Heart left ventricle (tissue), 16 donors: ENCODE measurements at regions not wholly inside any gene's neighbourhood (a gene's known extent, or its start where the extent isn't known, plus 50 kb on each side); places are given as distances from the start of the nearest gene placed in this dataset.

ENCODE experiments used
- ATAC-seq, 4 donors: fragments of 200-7000 bp; cut with Tn5 transposase; one replicate each; pipeline ENCODE4 v1.9.1; 2020 to 2022; ENCODE audit warnings: moderate library complexity in 4 of 4, mild to moderate bottlenecking in 3 of 4, moderate number of reproducible peaks in 1 of 4
- DNase-seq, 5 donors: peaks; one replicate each; pipeline ENCODE4 v3.0.0-alpha.2; 2020
- H3K27ac ChIP-seq, 12 donors: fragments of 200-600 bp; sonication (generic) in 4 of 12; one replicate each; pipeline versions ENCODE4 v1.5.0 to v1.8.0; 2016 to 2022; ENCODE audit warnings: mild to moderate bottlenecking in 2 of 12
- H3K27me3 ChIP-seq, 9 donors: fragments of 200-600 bp; sonication (generic) in 2 of 9; one replicate each; pipeline versions ENCODE4 v1.5.1 to v1.8.0; 2016 to 2022; ENCODE audit warnings: mild to moderate bottlenecking in 3 of 9
- H3K36me3 ChIP-seq, 9 donors: fragments of 200-600 bp; sonication (generic) in 2 of 9; one replicate each; pipeline versions ENCODE4 v1.5.0 to v1.8.0; 2018 to 2022; ENCODE audit warnings: mild to moderate bottlenecking in 2 of 9
- H3K4me1 ChIP-seq, 12 donors: fragments of 200-600 bp; sonication (generic) in 4 of 12; one replicate each; pipeline versions ENCODE4 v1.5.0 to v1.8.0; 2016 to 2022; ENCODE audit warnings: mild to moderate bottlenecking in 3 of 12
- H3K4me3 ChIP-seq, 12 donors: fragments of 200-600 bp; sonication (generic) in 4 of 12; one replicate each; pipeline versions ENCODE4 v1.5.0 to v1.8.0; 2017 to 2022; ENCODE audit warnings: mild to moderate bottlenecking in 9 of 12, moderate library complexity in 4 of 12
- H3K9me3 ChIP-seq, 12 donors: fragments of 200-600 bp; sonication (generic) in 4 of 12; one replicate each; pipeline versions ENCODE4 v1.5.0 to v1.8.0; 2016 to 2022; ENCODE audit warnings: mild to moderate bottlenecking in 1 of 12
- CTCF ChIP-seq, 12 donors: fragments of 200-600 bp; sonication (generic) in 4 of 12; IDR thresholded peaks; one replicate each; pipeline versions ENCODE4 v1.5.0 to v1.8.0; 2018 to 2022; ENCODE audit warnings: antibody characterized with exemption in 12 of 12, mild to moderate bottlenecking in 5 of 12
- POLR2A ChIP-seq, 2 donors: fragments of 450-650 bp; IDR thresholded peaks; one replicate each; pipeline ENCODE4 v1.6.1; 2017; ENCODE audit warnings: antibody characterized with exemption in 2 of 2, mild to moderate bottlenecking in 2 of 2, moderate library complexity in 2 of 2
- WGBS, 4 donors: extraction: QIAGEN DNeasy Blood & Tissue Kit in 2 of 4; methylation state at CpG; one replicate each; pipeline versions ENCODE4 v1.1.5 to v1.1.7; 2013 to 2018; 5-methylcytosine and 5-hydroxymethylcytosine counted together
- intact Hi-C, 10 donors: fragments of 100-400 bp; cut with DNase I; formaldehyde crosslinking; loops; one replicate each; pipeline versions ENCODE4 v1.11.1 to v1.14.2; 2022
- donor health status: ischemic (EF 13 %, LVEDD 7.1; RV severe dilation, severe dysfunction).
- donor health status: healthy with polysubstance abuse.
- donor health status: DM: no; HTN: yes; CAD: no.
- donor health status: DM: no; HTN: no; CAD: no.
- donor health status: ischemic (EF 25% LVEDD 6.9; RV normal size, moderate dysfunction).
- donor health status: ischemic (EF 25% LVEDD 5.7; RV mildly dilated, moderate dysfunction).
- donor health status: healthy.
- donor health status: DM: yes; HTN: yes; CAD: no.
- donor health status: ischemic (EF 35%, LVEDD 5.7; RV mildly dilated, moderate dysfunction).
- donor health status: nonischemic (EF 11% LVEDD 7.7; RV severe dilation, severe dysfunction).
- donor health status: DM: yes; HTN: yes; CAD: no.
- donor health status: PGD.
- donor health status: ischemic (EF 29% LVEDD 5.4; RV normal size, mild dysfunction).
- donor health status: nonischemic (EF 23%, LVEDD 6.1; RV moderate dilation, normal function).

GRCh38 chr4:55269470-55269869 lies 76.6 kb upstream of the SRD5A3 start:
- DNase-seq (no peak), ATAC-seq (no peak)
- no peak overlapping the region for H3K4me3 ChIP-seq
- H3K27me3 ChIP-seq, result no peaks in the 10 kb centered on the region
- H3K27ac ChIP-seq, result no peak overlapping the region
- intact Hi-C loops, result no loop called here
- whole genome bisulfite sequencing, 4 donors, result 63 to 84% (median 71%) methylated on average over 2 of the region's 2 CpGs
- H3K4me1 ChIP-seq, result peaks cover 0 to 6% (median 0%) of the 10 kb centered on the region in 12 donors
- no peak for TF ChIP-seq POLR2A (IDR thresholded peaks at IDR 0.05)
- H3K36me3 ChIP-seq, result no peaks in the 10 kb centered on the region
- H3K9me3 ChIP-seq, result no peaks in the 10 kb centered on the region

GRCh38 chr4:55269995-55270394 lies 76.0 kb upstream of the SRD5A3 start:
- Histone ChIP-seq H3K9me3 (no peaks in the 10 kb centered on the region), H3K4me3 (no peak overlapping the region), H3K36me3 (no peaks in the 10 kb centered on the region), H3K27me3 (no peaks in the 10 kb centered on the region), H3K27ac (no peak overlapping the region), H3K4me1 (peaks cover 0 to 6% (median 0%) of the 10 kb centered on the region in 12 donors)
- WGBS, 4 donors, result 35 to 48% (median 40%) methylated on average over 4 of the region's 4 CpGs
- ATAC-seq, result peak in 3 of 4 donors; percentile 28 to 84 (median 78)
- DNase-seq, result peak in 1 of 5 donors; percentile 19
- intact Hi-C loops, result loop anchor here in 1 of 10 donors (5.0 kb wide), 1 partner anchor 43 kb away; no protein-coding TSS in a partner anchor
- no peak for TF ChIP-seq POLR2A (IDR thresholded peaks at IDR 0.05)
- TF ChIP-seq CTCF (IDR thresholded peaks at IDR 0.05), result no peak

- no peak overlapping the region for H3K27ac ChIP-seq
- ATAC-seq (no peak), DNase-seq (no peak)
- TF ChIP-seq CTCF (IDR thresholded peaks at IDR 0.05), result no peak
- no peak for TF ChIP-seq POLR2A (IDR thresholded peaks at IDR 0.05)
- no peaks in the 10 kb centered on the region for H3K27me3 ChIP-seq
- WGBS, 4 donors, result 88 to 91% (median 90%) methylated on average over 2 of the region's 2 CpGs
- H3K4me1 ChIP-seq, result peaks cover 0 to 6% (median 0%) of the 10 kb centered on the region in 12 donors
- H3K36me3 ChIP-seq, result no peaks in the 10 kb centered on the region
- no peaks in the 10 kb centered on the region for H3K9me3 ChIP-seq
- no peak overlapping the region for H3K4me3 ChIP-seq
- intact Hi-C loops, result loop anchor here in 1 of 10 donors (5.0 kb wide), 1 partner anchor 43 kb away; no protein-coding TSS in a partner anchor
Measured at GRCh38 chr4:55270481-55270880, 75.6 kb upstream of the SRD5A3 start.

- WGBS, 4 donors, result 87 to 91% (median 90%) methylated on average over 2 of the region's 2 CpGs
- Histone ChIP-seq H3K27me3 (no peaks in the 10 kb centered on the region), H3K36me3 (no peaks in the 10 kb centered on the region), H3K27ac (no peak overlapping the region), H3K4me1 (peaks cover 0 to 6% (median 0%) of the 10 kb centered on the region in 12 donors), H3K9me3 (no peaks in the 10 kb centered on the region), H3K4me3 (no peak overlapping the region)
- no peak for ATAC-seq
- no peak for DNase-seq
- intact Hi-C loops, result loop anchor here in 1 of 10 donors (5.0 kb wide), 1 partner anchor 45 kb away; no protein-coding TSS in a partner anchor
- TF ChIP-seq CTCF (IDR thresholded peaks at IDR 0.05) (no peak), POLR2A (IDR thresholded peaks at IDR 0.05) (no peak)
Measured at GRCh38 chr4:55272102-55272501, 73.9 kb upstream of the SRD5A3 start.

GRCh38 chr4:55272589-55272988 lies 73.5 kb upstream of the SRD5A3 start:
- Histone ChIP-seq H3K9me3 (no peaks in the 10 kb centered on the region), H3K4me1 (peaks cover 0 to 6% (median 0%) of the 10 kb centered on the region in 12 donors), H3K4me3 (no peak overlapping the region), H3K36me3 (no peaks in the 10 kb centered on the region), H3K27me3 (no peaks in the 10 kb centered on the region), H3K27ac (no peak overlapping the region)
- WGBS, 4 donors, result 88 to 96% (median 91%) methylated on average over 8 of the region's 8 CpGs
- TF ChIP-seq POLR2A (IDR thresholded peaks at IDR 0.05), result no peak
- no peak for TF ChIP-seq CTCF (IDR thresholded peaks at IDR 0.05)
- ATAC-seq (no peak), DNase-seq (no peak)
- intact Hi-C loops, result loop anchor here in 1 of 10 donors (5.0 kb wide), 1 partner anchor 45 kb away; no protein-coding TSS in a partner anchor
